Suprapubic skin (tissue), 4 donors: ENCODE measurements at regions not wholly inside any gene's neighbourhood (a gene's known extent, or its start where the extent isn't known, plus 50 kb on each side); places are given as distances from the start of the nearest gene placed in this dataset.

Source experiments
- CTCF ChIP-seq, 2 donors: fragments of 200-600 bp in 1 of 2; fragments of 450-650 bp in 1 of 2; sonication (generic) in 1 of 2; IDR thresholded peaks; one replicate each; pipeline ENCODE4 v1.5.1; 2016 to 2019; ENCODE audit warnings: antibody characterized with exemption in 2 of 2, mild to moderate bottlenecking in 1 of 2, moderate library complexity in 1 of 2
- EP300 ChIP-seq: sonication (generic); formaldehyde crosslinking; IDR thresholded peaks from one replicate; pipeline ENCODE4 v1.6.1; 2017; ENCODE audit warnings: antibody characterized with exemption
- POLR2A ChIP-seq, 2 donors: fragments of 450-650 bp; IDR thresholded peaks; one replicate each; pipeline ENCODE4 v1.6.1; 2017; ENCODE audit warnings: antibody characterized with exemption in 2 of 2, mild to moderate bottlenecking in 2 of 2, moderate library complexity in 2 of 2
- POLR2AphosphoS5 ChIP-seq, 3 donors: sonication (generic); formaldehyde crosslinking; IDR thresholded peaks; one replicate each; pipeline ENCODE4 v1.6.1; 2017; ENCODE audit warnings: antibody characterized with exemption in 3 of 3

GRCh38 chr9:108436448-108436847, 419.3 kb downstream of the ACTL7B start:
- no peak for TF ChIP-seq CTCF (IDR thresholded peaks at IDR 0.05)
- no peak for TF ChIP-seq POLR2A (IDR thresholded peaks at IDR 0.05)
- TF ChIP-seq EP300: no peak
- TF ChIP-seq POLR2AphosphoS5 (IDR thresholded peaks at IDR 0.05): no peak
